Activated CD8-positive, alpha-beta memory T cell treated with anti-CD3 and anti-CD28 coated beads for 24 hours (primary cell): ENCODE measurements at regions not wholly inside any gene's neighbourhood (a gene's known extent, or its start where the extent isn't known, plus 50 kb on each side); places are given as distances from the start of the nearest gene placed in this dataset.
"Not testable (repeated sequence)": the region's sequence is repeated elsewhere in the genome, so short reads cannot be mapped to it uniquely, and the experiment has no call there.

Experiments used
- DNase-seq: peaks from one replicate; pipeline ENCODE4 v3.0.0-alpha.2; 2020

- DNase-seq: no peak
Measured at GRCh38 chr3:101134331-101134730, 141.1 kb upstream of the ABI3BP start.

- no peak for DNase-seq
Measured at GRCh38 chr3:101133652-101134051, 140.4 kb upstream of the ABI3BP start.

- DNase-seq: not testable (repeated sequence)
Measured at GRCh38 chr3:101133197-101133596, 140.0 kb upstream of the ABI3BP start.

GRCh38 chr3:101131767-101132166 lies 138.5 kb upstream of the ABI3BP start:
- no peak for DNase-seq

- DNase-seq: no peak
Measured at GRCh38 chr3:101128786-101129185, 135.6 kb upstream of the ABI3BP start.

GRCh38 chr3:101128001-101128400 lies 134.8 kb upstream of the ABI3BP start:
- DNase-seq: no peak

GRCh38 chr3:101124125-101124524 lies 130.9 kb upstream of the ABI3BP start:
- DNase-seq: no peak

- no peak for DNase-seq
Measured at GRCh38 chr3:101123081-101123480, 129.9 kb upstream of the ABI3BP start.

- DNase-seq: no peak
Measured at GRCh38 chr3:101122681-101123080, 129.5 kb upstream of the ABI3BP start.

- DNase-seq: no peak
Measured at GRCh38 chr3:101120039-101120438, 126.8 kb upstream of the ABI3BP start.

GRCh38 chr3:101119535-101119934 lies 126.3 kb upstream of the ABI3BP start:
- DNase-seq: no peak

GRCh38 chr3:101117980-101118379 lies 124.8 kb upstream of the ABI3BP start:
- no peak for DNase-seq

- DNase-seq: no peak
Measured at GRCh38 chr3:101117465-101117864, 124.2 kb upstream of the ABI3BP start.

- DNase-seq: not testable (repeated sequence)
Measured at GRCh38 chr3:101110295-101110694, 117.1 kb upstream of the ABI3BP start.

- no peak for DNase-seq
Measured at GRCh38 chr3:101104321-101104720, 111.1 kb upstream of the ABI3BP start.

- DNase-seq: no peak
Measured at GRCh38 chr3:101102678-101103296, 109.6 kb upstream of the ABI3BP start.

GRCh38 chr3:101100361-101101009 lies 107.3 kb upstream of the ABI3BP start:
- DNase-seq: no peak

- DNase-seq: no peak
Measured at GRCh38 chr3:101099791-101100190, 106.6 kb upstream of the ABI3BP start.

- DNase-seq: no peak
Measured at GRCh38 chr3:101096444-101096843, 103.2 kb upstream of the ABI3BP start.

GRCh38 chr3:101095693-101096430 lies 102.6 kb upstream of the ABI3BP start:
- no peak for DNase-seq

- DNase-seq: no peak
Measured at GRCh38 chr3:101091489-101091888, 98.3 kb upstream of the ABI3BP start.

GRCh38 chr3:101085752-101086151 lies 92.5 kb upstream of the ABI3BP start:
- no peak for DNase-seq

GRCh38 chr3:101084404-101084803 lies 91.2 kb upstream of the ABI3BP start:
- no peak for DNase-seq

GRCh38 chr3:101081999-101082398 lies 88.8 kb upstream of the ABI3BP start:
- no peak for DNase-seq
